HEK293T (cell line): ENCODE measurements at regions not wholly inside any gene's neighbourhood (a gene's known extent, or its start where the extent isn't known, plus 50 kb on each side); places are given as distances from the start of the nearest gene placed in this dataset.

Experiments used
- CTCF ChIA-PET: fragments of 350-600 bp; formaldehyde crosslinking; extraction: SDS; loops from one replicate; lab custom pipeline; 2021; ENCODE audit warnings: antibody characterized with exemption, inconsistent platforms; lab: Yijun Ruan, JAX
- POLR2A ChIA-PET: fragments of 350-600 bp; formaldehyde crosslinking; extraction: SDS; loops from one replicate; lab custom pipeline; 2020; ENCODE audit warnings: antibody characterized with exemption, inconsistent platforms; lab: Yijun Ruan, JAX
- DNase-seq: peaks from one replicate; pipeline ENCODE4 v3.0.0; 2012; ENCODE audit warnings: mixed read lengths; ENCODE audit errors: extremely low spot score
- ARNT ChIP-seq: fragments of 450-650 bp; IDR thresholded peaks from 2 replicates; pipeline ENCODE4 v1.6.1; 2017; ENCODE audit warnings: mild to moderate bottlenecking
- BHLHE40 ChIP-seq: fragments of 450-650 bp; IDR thresholded peaks from 2 replicates; pipeline ENCODE4 v1.6.1; 2016; ENCODE audit warnings: mild to moderate bottlenecking, moderate library complexity, borderline replicate concordance
- CTBP1 ChIP-seq: fragments of 450-650 bp; IDR thresholded peaks from 2 replicates; pipeline ENCODE4 v1.6.1; 2016; ENCODE audit warnings: borderline replicate concordance
- ELF4 ChIP-seq: fragments of 450-650 bp; IDR thresholded peaks from 2 replicates; pipeline ENCODE4 v1.6.1; 2017; ENCODE audit warnings: antibody characterized with exemption
- FOXA1 ChIP-seq: fragments of 450-650 bp; IDR thresholded peaks from 2 replicates; pipeline ENCODE4 v1.6.1; 2016; ENCODE audit warnings: mild to moderate bottlenecking
- FOXK2 ChIP-seq: fragments of 450-650 bp; IDR thresholded peaks from 2 replicates; pipeline ENCODE4 v1.6.1; 2016; ENCODE audit warnings: mild to moderate bottlenecking
- FOXM1 ChIP-seq: fragments of 450-650 bp; IDR thresholded peaks from 2 replicates; pipeline ENCODE4 v1.6.1; 2017; ENCODE audit warnings: mild to moderate bottlenecking, borderline replicate concordance
- HDGF ChIP-seq: fragments of 450-650 bp; IDR thresholded peaks from 2 replicates; pipeline ENCODE4 v1.6.1; 2017; ENCODE audit warnings: antibody characterized with exemption, borderline replicate concordance
- L3MBTL2 ChIP-seq: fragments of 450-650 bp; conservative IDR thresholded peaks from 2 replicates; pipeline ENCODE4 v1.6.1; 2016; ENCODE audit warnings: mild to moderate bottlenecking
- LEF1 ChIP-seq: fragments of 450-650 bp; IDR thresholded peaks from 2 replicates; pipeline ENCODE4 v1.6.1; 2017; ENCODE audit warnings: mild to moderate bottlenecking, borderline replicate concordance
- NFRKB ChIP-seq: fragments of 450-650 bp; IDR thresholded peaks from 2 replicates; pipeline ENCODE4 v1.6.1; 2016; ENCODE audit warnings: mild to moderate bottlenecking, moderate library complexity
- SP1 ChIP-seq: fragments of 450-650 bp; IDR thresholded peaks from 2 replicates; pipeline ENCODE4 v1.6.1; 2017
- SUZ12 ChIP-seq: fragments of 450-650 bp; IDR thresholded peaks from 2 replicates; pipeline ENCODE4 v1.6.1; 2016; ENCODE audit warnings: mild to moderate bottlenecking
- TARDBP ChIP-seq: fragments of 450-650 bp; IDR thresholded peaks from 2 replicates; pipeline ENCODE4 v1.6.1; 2016
- ZNF384 ChIP-seq: fragments of 450-650 bp; IDR thresholded peaks from 2 replicates; pipeline ENCODE4 v1.6.1; 2016
- TF ChIP-seq, protein P1 (sequence below): fragments of 450-650 bp; IDR thresholded peaks from 2 replicates; pipeline ENCODE4 v1.6.1; 2016

DNA sequence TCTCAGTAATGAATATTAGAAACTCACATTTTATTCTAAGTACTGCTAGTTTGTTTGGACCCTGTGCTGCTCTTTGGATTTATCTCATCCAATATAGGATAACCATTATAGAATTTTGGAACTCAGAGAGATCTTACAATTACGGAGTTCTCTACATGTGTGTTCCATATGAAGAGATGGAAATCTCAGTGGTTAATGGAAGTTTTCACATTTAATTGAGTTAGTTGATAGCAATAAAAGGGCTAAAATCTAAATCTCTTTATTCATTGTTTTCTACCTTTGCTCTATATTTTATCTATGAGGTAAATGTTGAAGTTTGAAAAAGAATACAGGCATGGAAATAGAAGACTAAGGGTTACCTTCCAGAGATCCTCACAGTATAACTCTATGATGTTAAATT lies 558.0 kb upstream of the KIF2B start:
- ChIA-PET CTCF (no interaction called here), POLR2A (no interaction called here)
- TF ChIP-seq ELF4 = no peak
- no peak for TF ChIP-seq ARNT
- no peak for TF ChIP-seq TARDBP
- TF ChIP-seq LEF1 = no peak
- TF ChIP-seq L3MBTL2 = no peak
- TF ChIP-seq NFRKB = no peak
- no peak for TF ChIP-seq SUZ12
- TF ChIP-seq FOXK2 = no peak
- no peak for DNase-seq

DNA sequence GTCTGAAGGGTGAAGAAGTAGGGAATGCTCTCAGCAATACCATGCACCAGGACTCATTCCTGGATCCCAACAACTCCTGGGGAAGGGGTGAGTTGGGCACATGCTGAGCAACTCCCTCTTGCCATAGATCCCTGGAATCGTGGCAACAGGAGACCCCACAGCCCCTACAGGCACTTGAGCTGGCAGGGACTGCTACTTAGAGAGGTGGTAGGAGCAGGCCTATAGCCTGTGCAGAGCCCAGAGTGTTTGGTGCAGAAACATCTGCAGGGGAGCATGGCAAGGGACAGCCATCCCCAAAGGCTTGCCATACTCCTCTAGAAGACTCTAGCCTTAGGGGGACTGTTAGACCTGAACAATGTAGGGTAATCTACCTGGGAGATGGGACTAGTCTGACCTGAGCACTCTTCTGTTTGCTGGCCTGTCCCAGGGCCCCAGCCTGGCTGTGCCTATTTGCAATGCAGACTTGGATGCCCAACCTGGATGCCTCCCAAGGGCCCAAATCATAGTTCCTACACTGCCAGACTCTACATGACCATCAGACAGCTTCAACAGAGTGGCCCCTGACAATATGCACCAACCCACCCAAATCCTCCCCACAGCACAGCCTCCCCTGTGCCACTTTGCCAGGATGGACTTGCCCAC lies 568.6 kb upstream of the KIF2B start:
- no peak for TF ChIP-seq BHLHE40
- TF ChIP-seq ELF4 = no peak
- TF ChIP-seq FOXA1 = no peak
- TF ChIP-seq NFRKB = no peak
- no peak for TF ChIP-seq L3MBTL2
- DNase-seq = no peak
- ChIA-PET CTCF (no interaction called here), POLR2A (no interaction called here)

DNA sequence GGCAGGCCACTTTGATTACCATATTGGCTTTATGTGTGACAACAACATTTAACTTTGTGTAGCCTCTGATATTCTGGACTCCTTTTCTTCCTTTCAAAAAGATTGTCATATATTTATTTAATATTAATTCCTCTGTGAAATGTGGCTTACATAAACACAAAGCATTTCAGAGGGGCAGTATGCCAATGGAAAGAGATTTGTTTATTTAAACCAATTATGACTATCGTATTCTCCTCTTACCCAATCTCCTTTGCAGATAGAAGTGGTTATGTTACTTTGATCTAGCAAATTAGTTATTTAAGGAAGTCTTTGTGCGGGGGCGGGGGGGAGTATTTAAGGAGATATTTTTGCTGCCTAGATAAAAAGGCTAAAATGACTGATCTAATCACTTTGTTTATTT lies 573.7 kb upstream of the KIF2B start:
- TF ChIP-seq HDGF (no peak), FOXK2 (no peak), SUZ12 (no peak), LEF1 (no peak), CTBP1 (no peak), SP1 (no peak), ZNF384 (no peak), FOXA1 (no peak), L3MBTL2 (no peak), TARDBP (no peak), BHLHE40 (no peak), ARNT (no peak), NFRKB (no peak), ELF4 (no peak), FOXM1 (no peak)
- TF ChIP-seq, protein P1, sequence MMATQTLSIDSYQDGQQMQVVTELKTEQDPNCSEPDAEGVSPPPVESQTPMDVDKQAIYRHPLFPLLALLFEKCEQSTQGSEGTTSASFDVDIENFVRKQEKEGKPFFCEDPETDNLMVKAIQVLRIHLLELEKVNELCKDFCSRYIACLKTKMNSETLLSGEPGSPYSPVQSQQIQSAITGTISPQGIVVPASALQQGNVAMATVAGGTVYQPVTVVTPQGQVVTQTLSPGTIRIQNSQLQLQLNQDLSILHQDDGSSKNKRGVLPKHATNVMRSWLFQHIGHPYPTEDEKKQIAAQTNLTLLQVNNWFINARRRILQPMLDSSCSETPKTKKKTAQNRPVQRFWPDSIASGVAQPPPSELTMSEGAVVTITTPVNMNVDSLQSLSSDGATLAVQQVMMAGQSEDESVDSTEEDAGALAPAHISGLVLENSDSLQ = no peak
- ChIA-PET POLR2A (no interaction called here), CTCF (no interaction called here)
- no peak for DNase-seq

DNA sequence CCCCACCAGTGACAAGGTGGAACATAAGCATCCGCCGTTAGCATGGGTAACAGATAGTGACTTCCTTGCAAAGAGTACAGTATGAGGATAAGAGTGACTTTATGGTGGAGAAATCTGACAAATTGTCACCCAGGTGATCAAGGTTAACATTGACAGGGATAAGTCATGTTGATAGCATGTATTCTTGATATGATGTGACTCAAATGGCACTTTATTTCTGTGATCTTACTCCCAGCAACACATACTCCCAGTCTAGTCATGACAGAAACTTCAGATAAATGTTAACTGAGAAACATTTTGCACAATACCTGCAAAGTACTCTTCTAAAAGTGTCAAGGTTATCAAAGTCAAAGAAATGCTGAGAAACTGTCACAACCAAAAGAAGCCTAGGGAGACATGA lies 588.6 kb upstream of the KIF2B start:
- CTCF ChIA-PET = no interaction called here

DNA sequence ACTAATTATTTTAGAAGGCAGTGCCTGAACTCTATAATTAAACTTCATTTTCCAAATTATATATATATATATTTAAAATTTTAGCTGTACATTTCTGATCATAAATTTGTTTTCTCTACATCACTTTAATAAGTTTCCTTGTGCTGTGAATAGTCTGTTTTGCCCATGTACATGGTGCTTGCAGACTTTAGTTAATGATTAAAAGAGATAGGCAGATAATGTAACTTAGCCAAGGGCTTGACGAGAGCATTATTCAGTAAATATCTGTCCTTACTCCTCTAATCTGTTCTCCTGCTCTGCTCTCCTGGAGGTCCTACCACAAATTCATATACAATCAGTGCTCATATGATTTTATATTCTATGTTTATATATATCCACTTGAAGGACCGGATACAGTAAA lies 595.2 kb upstream of the KIF2B start:
- TF ChIP-seq SUZ12 (no peak), FOXK2 (no peak), ARNT (no peak), L3MBTL2 (no peak), FOXA1 (no peak), BHLHE40 (no peak), NFRKB (no peak), ZNF384 (no peak), TARDBP (no peak), HDGF (no peak), ELF4 (no peak)
- TF ChIP-seq, protein P1 = no peak
- ChIA-PET CTCF (no interaction called here), POLR2A (no interaction called here)
- DNase-seq = no peak

More for the DNA sequence above, 588.6 kb upstream of the KIF2B start:
- POLR2A ChIA-PET = no interaction called here
- no peak for TF ChIP-seq HDGF
- TF ChIP-seq FOXK2 = no peak
- TF ChIP-seq LEF1 = no peak
- no peak for TF ChIP-seq SUZ12
- TF ChIP-seq CTBP1 = no peak
- TF ChIP-seq FOXM1 = no peak
- TF ChIP-seq, protein P1 = no peak
- TF ChIP-seq L3MBTL2 = no peak
- TF ChIP-seq NFRKB = no peak
- TF ChIP-seq BHLHE40 = no peak
- no peak for TF ChIP-seq FOXA1
- TF ChIP-seq ARNT = no peak
- no peak for TF ChIP-seq TARDBP
- no peak for TF ChIP-seq ZNF384
- TF ChIP-seq ELF4 = no peak
- TF ChIP-seq SP1 = no peak
- no peak for DNase-seq

DNA sequence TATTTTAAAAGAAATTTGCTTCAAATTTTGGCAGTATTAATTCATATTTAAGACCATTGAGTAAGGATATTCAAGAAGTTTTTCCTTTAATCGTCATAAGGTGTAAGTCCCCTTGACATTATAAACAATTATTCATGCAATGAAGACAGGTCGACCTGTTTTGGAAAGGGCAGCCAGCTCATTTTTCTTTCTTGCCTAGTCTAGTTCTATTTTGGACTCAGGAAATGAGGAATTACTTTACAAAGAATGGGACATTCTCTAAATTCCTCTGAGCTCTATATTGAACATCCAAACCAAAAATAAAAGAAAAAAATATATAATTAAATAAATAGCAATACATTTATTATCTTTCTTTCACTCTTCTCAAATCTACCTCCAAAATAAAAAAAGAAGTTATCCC lies 595.6 kb upstream of the KIF2B start:
- TF ChIP-seq HDGF (no peak), SP1 (no peak), ZNF384 (no peak), FOXM1 (no peak)

DNA sequence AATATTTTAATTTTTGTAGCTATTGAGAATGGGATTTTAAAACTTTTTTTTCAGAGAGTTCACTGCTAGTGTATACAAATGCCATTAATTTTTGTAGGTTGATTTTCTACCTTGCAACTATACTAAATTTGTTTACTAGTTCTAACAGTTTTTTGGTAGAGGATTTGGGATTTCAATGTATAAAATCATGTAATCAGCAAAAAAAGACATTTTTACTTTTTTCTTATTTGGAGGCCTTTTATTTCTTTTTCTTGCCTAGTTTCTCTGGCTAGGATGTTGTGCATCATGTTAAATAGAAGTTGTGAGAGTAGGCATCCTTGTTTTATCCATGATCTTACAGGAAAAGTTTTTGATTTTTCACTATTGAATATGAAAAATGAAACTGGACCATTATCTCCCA lies 602.9 kb upstream of the KIF2B start:
- POLR2A ChIA-PET = no interaction called here
- DNase-seq = no peak
- CTCF ChIA-PET = no interaction called here
- TF ChIP-seq HDGF (no peak), SP1 (no peak), FOXK2 (no peak), BHLHE40 (no peak), FOXA1 (no peak), SUZ12 (no peak), ELF4 (no peak), ARNT (no peak), FOXM1 (no peak), NFRKB (no peak), LEF1 (no peak), CTBP1 (no peak), ZNF384 (no peak), L3MBTL2 (no peak), TARDBP (no peak)
- TF ChIP-seq, protein P1 = no peak

More for the DNA sequence above, 595.6 kb upstream of the KIF2B start:
- POLR2A ChIA-PET = no interaction called here
- CTCF ChIA-PET = no interaction called here
- DNase-seq = no peak
